ENCODE measurements at regions not wholly inside any gene's neighbourhood (a gene's known extent, or its start where the extent isn't known, plus 50 kb on each side); places are given as distances from the start of the nearest gene placed in this dataset.

GRCh38 chr4:14233126-14233525 is 605.6 kb upstream of the BOD1L1 start:
- no peaks in the 10 kb centered on the region for H3K9me3 ChIP-seq (ENCODE audit: control insufficient read depth in 2 of 3, insufficient read depth in 1 of 3, low read length in 3 of 3)
- no peaks in the 10 kb centered on the region for H3K4me1 ChIP-seq (ENCODE audit: control insufficient read depth in 2 of 3, insufficient read depth in 2 of 3, low read depth in 1 of 3, low read length in 3 of 3)
- H3K4me3 ChIP-seq (ENCODE audit: low read length in 3 of 3), result no peak overlapping the region
- no peak overlapping the region for H3K9ac ChIP-seq (ENCODE audit: low read length in 3 of 3)
- H3K36me3 ChIP-seq (ENCODE audit: control insufficient read depth in 2 of 3, insufficient read depth in 3 of 3, low read length in 3 of 3), result no peaks in the 10 kb centered on the region
- no peak overlapping the region for H3K27ac ChIP-seq (ENCODE audit: low read depth in 2 of 2, low read length in 2 of 2)
- TF ChIP-seq, protein P1, sequence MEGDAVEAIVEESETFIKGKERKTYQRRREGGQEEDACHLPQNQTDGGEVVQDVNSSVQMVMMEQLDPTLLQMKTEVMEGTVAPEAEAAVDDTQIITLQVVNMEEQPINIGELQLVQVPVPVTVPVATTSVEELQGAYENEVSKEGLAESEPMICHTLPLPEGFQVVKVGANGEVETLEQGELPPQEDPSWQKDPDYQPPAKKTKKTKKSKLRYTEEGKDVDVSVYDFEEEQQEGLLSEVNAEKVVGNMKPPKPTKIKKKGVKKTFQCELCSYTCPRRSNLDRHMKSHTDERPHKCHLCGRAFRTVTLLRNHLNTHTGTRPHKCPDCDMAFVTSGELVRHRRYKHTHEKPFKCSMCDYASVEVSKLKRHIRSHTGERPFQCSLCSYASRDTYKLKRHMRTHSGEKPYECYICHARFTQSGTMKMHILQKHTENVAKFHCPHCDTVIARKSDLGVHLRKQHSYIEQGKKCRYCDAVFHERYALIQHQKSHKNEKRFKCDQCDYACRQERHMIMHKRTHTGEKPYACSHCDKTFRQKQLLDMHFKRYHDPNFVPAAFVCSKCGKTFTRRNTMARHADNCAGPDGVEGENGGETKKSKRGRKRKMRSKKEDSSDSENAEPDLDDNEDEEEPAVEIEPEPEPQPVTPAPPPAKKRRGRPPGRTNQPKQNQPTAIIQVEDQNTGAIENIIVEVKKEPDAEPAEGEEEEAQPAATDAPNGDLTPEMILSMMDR (IDR thresholded peaks at IDR 0.05; ENCODE audit: borderline replicate concordance, extremely low read depth, insufficient read depth), result no peak
- H3K27me3 ChIP-seq (ENCODE audit: control insufficient read depth, insufficient read depth, low read length), result no peaks in the 10 kb centered on the region
- no peak for DNase-seq
- no peak for FAIRE-seq
- intact Hi-C loops (cut with DNase I), result no loop called here

DNA sequence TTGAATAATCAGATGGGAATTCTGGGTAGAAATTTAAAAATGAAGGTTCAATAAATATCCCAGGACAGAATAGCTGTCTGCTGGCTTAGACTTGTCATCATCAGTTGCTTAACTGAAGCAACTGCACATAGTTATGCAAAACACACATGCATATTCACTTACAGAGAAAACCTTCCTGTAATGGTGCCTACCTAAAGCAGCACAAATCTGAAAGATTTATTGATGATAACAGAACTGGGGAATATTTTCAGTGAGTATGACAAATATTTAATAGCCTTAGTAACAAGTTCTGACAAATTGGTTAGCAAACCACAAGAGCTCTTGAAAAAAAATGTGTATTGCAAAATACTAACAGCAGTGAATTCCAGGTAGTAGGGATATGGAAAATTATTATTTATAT is 606.8 kb upstream of the BOD1L1 start:
- Histone ChIP-seq H3K4me3 (ENCODE audit: low read length in 3 of 3) (no peak overlapping the region), H3K27ac (ENCODE audit: low read depth in 2 of 2, low read length in 2 of 2) (no peak overlapping the region), H3K9ac (ENCODE audit: low read length in 3 of 3) (no peak overlapping the region), H3K9me3 (ENCODE audit: control insufficient read depth in 2 of 3, insufficient read depth in 1 of 3, low read length in 3 of 3) (no peaks in the 10 kb centered on the region), H3K27me3 (ENCODE audit: control insufficient read depth, insufficient read depth, low read length) (no peaks in the 10 kb centered on the region), H3K36me3 (ENCODE audit: control insufficient read depth in 2 of 3, insufficient read depth in 3 of 3, low read length in 3 of 3) (no peaks in the 10 kb centered on the region), H3K4me1 (ENCODE audit: control insufficient read depth in 2 of 3, insufficient read depth in 2 of 3, low read depth in 1 of 3, low read length in 3 of 3) (no peaks in the 10 kb centered on the region)
- FAIRE-seq, result no peak
- intact Hi-C loops (cut with DNase I), result no loop called here
- TF ChIP-seq, protein P1 (IDR thresholded peaks at IDR 0.05; ENCODE audit: borderline replicate concordance, extremely low read depth, insufficient read depth), result no peak
- DNase-seq, result no peak

- TF ChIP-seq, protein P1 (IDR thresholded peaks at IDR 0.05; ENCODE audit: borderline replicate concordance, extremely low read depth, insufficient read depth), result no peak
- FAIRE-seq (no peak), DNase-seq (no peak)
- Histone ChIP-seq H3K9ac (ENCODE audit: low read length in 3 of 3) (no peak overlapping the region), H3K36me3 (ENCODE audit: control insufficient read depth in 2 of 3, insufficient read depth in 3 of 3, low read length in 3 of 3) (no peaks in the 10 kb centered on the region), H3K27ac (ENCODE audit: low read depth in 2 of 2, low read length in 2 of 2) (no peak overlapping the region), H3K4me1 (ENCODE audit: control insufficient read depth in 2 of 3, insufficient read depth in 2 of 3, low read depth in 1 of 3, low read length in 3 of 3) (no peaks in the 10 kb centered on the region), H3K27me3 (ENCODE audit: control insufficient read depth, insufficient read depth, low read length) (no peaks in the 10 kb centered on the region), H3K9me3 (ENCODE audit: control insufficient read depth in 2 of 3, insufficient read depth in 1 of 3, low read length in 3 of 3) (no peaks in the 10 kb centered on the region), H3K4me3 (ENCODE audit: low read length in 3 of 3) (no peak overlapping the region)
- intact Hi-C loops (cut with DNase I), result no loop called here
Measured at GRCh38 chr4:14236359-14236758, 608.8 kb upstream of the BOD1L1 start.

DNA sequence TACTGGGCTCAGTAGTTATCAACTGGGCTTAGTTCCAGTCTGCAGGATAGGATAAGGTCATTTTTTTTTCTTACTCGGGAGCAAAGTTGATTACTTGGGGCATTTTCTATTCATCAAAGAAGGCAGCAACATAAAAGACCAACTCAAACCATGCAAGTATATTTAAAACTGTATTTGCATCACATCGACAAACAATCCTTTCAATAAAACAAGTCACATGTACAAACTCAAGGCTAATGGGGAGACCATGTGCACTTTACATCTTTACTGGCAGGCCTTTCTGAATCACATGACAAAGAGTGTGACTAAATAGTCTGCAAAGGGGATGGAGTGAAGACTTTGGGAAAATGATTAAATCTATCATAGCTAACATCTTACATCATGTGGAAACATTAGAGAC is 610.4 kb upstream of the BOD1L1 start:
- no peaks in the 10 kb centered on the region for H3K9me3 ChIP-seq (ENCODE audit: control insufficient read depth in 2 of 3, insufficient read depth in 1 of 3, low read length in 3 of 3)
- H3K4me1 ChIP-seq (ENCODE audit: control insufficient read depth in 2 of 3, insufficient read depth in 2 of 3, low read depth in 1 of 3, low read length in 3 of 3), result no peaks in the 10 kb centered on the region
- FAIRE-seq, result no peak
- no peak overlapping the region for H3K9ac ChIP-seq (ENCODE audit: low read length in 3 of 3)
- H3K27me3 ChIP-seq (ENCODE audit: control insufficient read depth, insufficient read depth, low read length), result no peaks in the 10 kb centered on the region
- H3K36me3 ChIP-seq (ENCODE audit: control insufficient read depth in 2 of 3, insufficient read depth in 3 of 3, low read length in 3 of 3), result no peaks in the 10 kb centered on the region
- TF ChIP-seq, protein P1 (IDR thresholded peaks at IDR 0.05; ENCODE audit: borderline replicate concordance, extremely low read depth, insufficient read depth), result no peak
- no peak for DNase-seq
- no peak overlapping the region for H3K27ac ChIP-seq (ENCODE audit: low read depth in 2 of 2, low read length in 2 of 2)
- H3K4me3 ChIP-seq (ENCODE audit: low read length in 3 of 3), result no peak overlapping the region
- intact Hi-C loops (cut with DNase I), result no loop called here
